MM.1S (cell line): ENCODE measurements at regions not wholly inside any gene's neighbourhood (a gene's known extent, or its start where the extent isn't known, plus 50 kb on each side); places are given as distances from the start of the nearest gene placed in this dataset.

ENCODE experiments used
- DNase-seq: peaks from one replicate; pipeline ENCODE4 v3.0.0-alpha.2; 2015
- H2AFZ ChIP-seq: fragments of 300-600 bp; sonication (generic); 2 replicates; pipeline ENCODE4 v1.6.0; 2016; ENCODE audit warnings: antibody characterized with exemption, low read length
- H3F3A ChIP-seq: fragments of 300-600 bp; sonication (generic); 2 replicates; pipeline ENCODE4 v1.6.1; 2016; ENCODE audit warnings: mild to moderate bottlenecking, antibody characterized with exemption, low read length, moderate library complexity, mixed read lengths; ENCODE audit not compliant: insufficient read depth
- H3K27ac ChIP-seq: fragments of 300-600 bp; sonication (generic); 2 replicates; pipeline ENCODE4 v1.5.1; 2016; ENCODE audit warnings: mild to moderate bottlenecking, low read length
- H3K27me3 ChIP-seq: fragments of 300-600 bp; sonication (generic); replicated peaks from 2 replicates; pipeline ENCODE4 v1.6.0; 2016; ENCODE audit warnings: low read length; ENCODE audit not compliant: insufficient read depth
- H3K36me3 ChIP-seq: fragments of 300-600 bp; sonication (generic); replicated peaks from 2 replicates; pipeline ENCODE4 v1.6.1; 2016; ENCODE audit warnings: mild to moderate bottlenecking, low read length, mixed read lengths; ENCODE audit not compliant: insufficient read depth
- H3K4me1 ChIP-seq: fragments of 300-600 bp; sonication (generic); 2 replicates; pipeline ENCODE4 v1.6.1; 2016; ENCODE audit warnings: low read length, mixed read lengths
- H3K4me2 ChIP-seq: fragments of 300-600 bp; sonication (generic); 2 replicates; pipeline ENCODE4 v1.6.0; 2016; ENCODE audit warnings: low read depth, low read length
- H3K4me3 ChIP-seq: fragments of 300-600 bp; sonication (generic); 2 replicates; pipeline ENCODE4 v1.5.1; 2016; ENCODE audit warnings: low read length, mixed read lengths
- H3K79me2 ChIP-seq: fragments of 300-600 bp; sonication (generic); 2 replicates; pipeline ENCODE4 v1.6.1; 2016; ENCODE audit warnings: mixed run types, low read length, mixed read lengths
- H3K9ac ChIP-seq: fragments of 300-600 bp; sonication (generic); 2 replicates; pipeline ENCODE4 v1.6.1; 2016; ENCODE audit warnings: low read length, mixed read lengths
- H3K9me2 ChIP-seq: fragments of 300-600 bp; sonication (generic); replicated peaks from 2 replicates; pipeline ENCODE4 v1.6.1; 2016; ENCODE audit warnings: mild to moderate bottlenecking, low read length, mixed read lengths; ENCODE audit not compliant: insufficient read depth
- H3K9me3 ChIP-seq: fragments of 300-600 bp; sonication (generic); replicated peaks from 2 replicates; pipeline ENCODE4 v1.6.1; 2016; ENCODE audit warnings: mild to moderate bottlenecking, low read length, mixed read lengths; ENCODE audit not compliant: insufficient read depth
- H4K20me1 ChIP-seq: fragments of 300-600 bp; sonication (generic); 2 replicates; pipeline ENCODE4 v1.6.1; 2016; ENCODE audit warnings: mild to moderate bottlenecking, low read length, moderate library complexity, mixed read lengths; ENCODE audit not compliant: insufficient read depth
- CTCF ChIP-seq: fragments of 300-600 bp; sonication (generic); IDR thresholded peaks from 2 replicates; pipeline ENCODE4 v1.5.1; 2016; ENCODE audit warnings: antibody characterized with exemption, low read length, mixed read lengths
- EZH2 ChIP-seq: fragments of 300-600 bp; sonication (generic); optimal IDR thresholded peaks from 2 replicates; pipeline ENCODE3; 2017; ENCODE audit warnings: low read depth, mild to moderate bottlenecking, antibody characterized with exemption, low read length, mixed read lengths
- EZH2phosphoT487 ChIP-seq: fragments of 300-600 bp; sonication (generic); IDR thresholded peaks from 2 replicates; pipeline ENCODE4 v1.6.1; 2018; ENCODE audit warnings: antibody characterized with exemption, low read length

DNA sequence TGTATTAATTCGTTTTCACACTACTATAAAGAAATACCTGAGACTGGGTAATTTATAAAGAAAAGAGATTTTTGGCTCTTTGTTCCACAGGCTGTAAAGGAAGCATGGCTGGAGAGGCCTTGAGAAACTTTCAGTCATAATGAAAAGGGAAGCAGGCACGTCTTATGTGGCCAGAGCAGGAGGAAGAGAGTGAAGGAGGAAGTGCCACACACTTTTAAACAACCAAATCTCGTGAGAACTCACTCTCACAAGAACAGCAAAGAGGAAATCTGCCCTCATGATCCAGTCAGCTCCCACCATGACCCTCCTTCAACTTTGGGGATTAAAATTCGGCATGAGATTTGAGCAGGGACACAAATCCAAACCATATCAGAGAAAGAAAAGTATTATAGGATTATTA lies 1255.9 kb upstream of the MIR17HG start:
- Histone ChIP-seq H3K9ac (no peak overlapping the region), H4K20me1 (no peaks in the 10 kb centered on the region), H3K27ac (no peak overlapping the region), H3K9me2 (no peaks in the 10 kb centered on the region), H3K4me3 (no peak overlapping the region), H3K79me2 (no peaks in the 10 kb centered on the region), H3K36me3 (no peaks in the 10 kb centered on the region), H3K4me2 (no peak overlapping the region), H3F3A (no peaks in the 10 kb centered on the region), H2AFZ (no peak overlapping the region), H3K9me3 (no peaks in the 10 kb centered on the region), H3K27me3 (no peaks in the 10 kb centered on the region), H3K4me1 (no peaks in the 10 kb centered on the region)
- no peak for DNase-seq
- TF ChIP-seq EZH2 (no peak), EZH2phosphoT487 (no peak), CTCF (no peak)

- Histone ChIP-seq H3K27ac (no peak overlapping the region), H4K20me1 (no peaks in the 10 kb centered on the region), H2AFZ (no peak overlapping the region), H3K27me3 (no peaks in the 10 kb centered on the region), H3K4me2 (no peak overlapping the region), H3K36me3 (no peaks in the 10 kb centered on the region), H3K79me2 (no peaks in the 10 kb centered on the region), H3K4me1 (no peaks in the 10 kb centered on the region), H3K9ac (no peak overlapping the region), H3K4me3 (no peak overlapping the region), H3K9me2 (no peaks in the 10 kb centered on the region), H3K9me3 (no peaks in the 10 kb centered on the region), H3F3A (no peaks in the 10 kb centered on the region)
- DNase-seq, result no peak
- TF ChIP-seq CTCF (no peak), EZH2phosphoT487 (no peak), EZH2 (no peak)
These were observed 1253.1 kb upstream of the MIR17HG start for GRCh38 chr13:90094357-90094756.

DNA sequence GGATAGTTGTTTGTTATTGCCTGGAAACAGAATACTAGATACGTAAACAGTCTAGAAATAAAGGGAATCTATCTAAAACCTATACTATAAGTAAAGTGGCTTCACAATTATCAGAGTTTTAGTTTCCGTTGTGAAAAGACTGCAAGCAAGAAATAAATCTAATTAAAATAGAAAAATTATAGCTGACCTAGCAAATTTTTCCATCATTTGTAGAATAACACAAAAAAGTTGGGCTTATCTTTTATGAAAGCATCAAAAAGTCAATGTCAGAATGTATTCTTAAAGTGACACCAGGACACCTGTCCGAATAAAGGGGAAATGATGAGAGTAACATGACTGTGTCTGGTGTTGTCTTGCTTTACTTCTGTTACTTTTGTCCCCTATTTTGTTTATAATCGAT lies 1248.9 kb upstream of the MIR17HG start:
- Histone ChIP-seq H3K9me2 (no peaks in the 10 kb centered on the region), H3K4me3 (no peak overlapping the region), H3K36me3 (no peaks in the 10 kb centered on the region), H3K27ac (no peak overlapping the region), H3K27me3 (no peaks in the 10 kb centered on the region), H3K4me1 (no peaks in the 10 kb centered on the region), H3F3A (no peaks in the 10 kb centered on the region), H3K9me3 (no peaks in the 10 kb centered on the region), H4K20me1 (no peaks in the 10 kb centered on the region), H3K4me2 (no peak overlapping the region), H2AFZ (no peak overlapping the region), H3K79me2 (no peaks in the 10 kb centered on the region), H3K9ac (no peak overlapping the region)
- TF ChIP-seq EZH2phosphoT487 (no peak), EZH2 (no peak), CTCF (no peak)
- DNase-seq, result no peak

DNA sequence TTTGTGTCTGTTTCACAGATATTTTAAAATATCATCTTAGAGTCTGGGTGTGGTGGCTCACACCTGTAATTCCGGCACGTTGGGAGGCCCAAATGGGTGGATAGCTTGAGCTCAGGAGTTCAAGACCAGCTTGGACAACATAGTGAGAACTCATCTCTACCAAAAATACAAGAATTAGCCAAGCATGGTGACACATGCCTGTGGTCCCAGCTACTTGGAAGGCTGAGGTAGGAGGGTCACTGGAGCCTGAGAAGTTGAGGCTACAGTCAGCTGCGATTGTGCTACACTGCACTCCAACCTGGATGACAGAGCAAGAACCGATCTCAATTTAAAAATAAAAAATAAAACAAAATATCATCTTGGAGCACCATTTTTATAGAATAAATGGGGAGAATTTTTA lies 1247.6 kb upstream of the MIR17HG start:
- TF ChIP-seq EZH2 (no peak), EZH2phosphoT487 (no peak), CTCF (no peak)
- Histone ChIP-seq H3K4me2 (no peak overlapping the region), H2AFZ (no peak overlapping the region), H3K4me3 (no peak overlapping the region), H3K79me2 (no peaks in the 10 kb centered on the region), H4K20me1 (no peaks in the 10 kb centered on the region), H3K9me3 (no peaks in the 10 kb centered on the region), H3K27me3 (no peaks in the 10 kb centered on the region), H3K9ac (no peak overlapping the region), H3K4me1 (no peaks in the 10 kb centered on the region), H3F3A (no peaks in the 10 kb centered on the region), H3K9me2 (no peaks in the 10 kb centered on the region), H3K27ac (no peak overlapping the region), H3K36me3 (no peaks in the 10 kb centered on the region)
- DNase-seq, result no peak
